LNCaP clone FGC (cell line): ENCODE measurements at regions not wholly inside any gene's neighbourhood (a gene's known extent, or its start where the extent isn't known, plus 50 kb on each side); places are given as distances from the start of the nearest gene placed in this dataset.

Experiments used
- DNase-seq: peaks from one replicate; pipeline ENCODE4 v3.0.0-alpha.2; 2011; ENCODE audit warnings: low read depth
- H3K4me3 ChIP-seq: 2 replicates; pipeline ENCODE4 v1.5.1; 2011; ENCODE audit warnings: mild to moderate bottlenecking, low read depth, low read length, control low read depth
- TF ChIP-seq, protein P1 (sequence below): IDR thresholded peaks from 2 replicates; pipeline ENCODE4 v1.5.1; 2012; ENCODE audit warnings: mild to moderate bottlenecking; ENCODE audit not compliant: control insufficient read depth, insufficient read depth; ENCODE audit errors: extremely low read depth

DNA sequence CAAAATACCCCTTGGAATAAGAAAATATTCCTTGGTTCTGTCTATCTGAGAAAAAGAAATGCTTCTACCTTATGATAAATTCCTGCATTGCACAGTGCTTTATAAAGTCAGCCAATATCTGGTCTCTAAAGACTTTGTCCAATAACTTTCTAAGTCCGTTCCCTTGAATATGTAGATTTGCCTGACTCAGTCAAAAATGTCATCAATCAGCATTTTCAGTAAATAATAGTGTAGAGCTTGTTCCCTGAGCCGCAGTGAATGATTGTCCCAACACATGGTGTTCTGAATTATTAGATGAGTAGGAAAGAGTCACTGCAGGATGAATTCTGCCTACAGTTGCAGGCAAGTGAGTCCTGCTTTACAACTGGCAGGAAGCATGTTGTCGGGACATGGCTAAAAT lies 316.8 kb upstream of the RBMS1 start:
- no peak overlapping the region for H3K4me3 ChIP-seq
- DNase-seq: no peak
- TF ChIP-seq, protein P1, sequence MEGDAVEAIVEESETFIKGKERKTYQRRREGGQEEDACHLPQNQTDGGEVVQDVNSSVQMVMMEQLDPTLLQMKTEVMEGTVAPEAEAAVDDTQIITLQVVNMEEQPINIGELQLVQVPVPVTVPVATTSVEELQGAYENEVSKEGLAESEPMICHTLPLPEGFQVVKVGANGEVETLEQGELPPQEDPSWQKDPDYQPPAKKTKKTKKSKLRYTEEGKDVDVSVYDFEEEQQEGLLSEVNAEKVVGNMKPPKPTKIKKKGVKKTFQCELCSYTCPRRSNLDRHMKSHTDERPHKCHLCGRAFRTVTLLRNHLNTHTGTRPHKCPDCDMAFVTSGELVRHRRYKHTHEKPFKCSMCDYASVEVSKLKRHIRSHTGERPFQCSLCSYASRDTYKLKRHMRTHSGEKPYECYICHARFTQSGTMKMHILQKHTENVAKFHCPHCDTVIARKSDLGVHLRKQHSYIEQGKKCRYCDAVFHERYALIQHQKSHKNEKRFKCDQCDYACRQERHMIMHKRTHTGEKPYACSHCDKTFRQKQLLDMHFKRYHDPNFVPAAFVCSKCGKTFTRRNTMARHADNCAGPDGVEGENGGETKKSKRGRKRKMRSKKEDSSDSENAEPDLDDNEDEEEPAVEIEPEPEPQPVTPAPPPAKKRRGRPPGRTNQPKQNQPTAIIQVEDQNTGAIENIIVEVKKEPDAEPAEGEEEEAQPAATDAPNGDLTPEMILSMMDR: no peak

DNA sequence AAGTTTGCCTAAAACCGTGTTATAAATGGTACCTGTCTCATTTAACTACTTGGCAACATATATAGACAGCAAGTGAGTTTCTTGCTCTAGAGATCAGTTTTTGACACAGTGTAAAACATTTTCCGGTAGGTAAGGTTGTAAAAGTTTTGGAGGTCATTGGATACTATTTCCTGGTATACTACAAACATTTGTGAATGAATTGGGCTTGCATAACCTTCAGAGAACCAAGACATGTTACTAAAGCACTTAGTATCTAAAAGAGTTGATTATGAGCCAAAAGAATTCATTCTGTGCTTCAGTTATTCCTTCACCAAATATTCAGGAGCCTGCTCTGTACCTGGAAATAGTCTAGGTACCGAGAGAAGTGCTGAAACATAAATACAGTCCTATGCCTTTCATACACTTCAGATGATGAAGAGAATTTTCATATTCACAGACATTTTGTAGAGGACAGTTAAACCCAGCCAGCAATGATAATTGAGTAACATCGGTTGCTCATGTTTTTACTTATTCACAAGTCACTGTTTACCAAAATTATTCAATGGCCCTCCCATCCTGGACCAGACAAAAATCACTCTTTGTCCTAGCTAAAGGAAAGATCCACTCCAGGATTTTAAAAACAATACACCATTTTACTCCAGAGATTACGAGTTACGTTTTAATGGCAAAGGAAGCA lies 319.4 kb upstream of the RBMS1 start:
- no peak for DNase-seq
- no peak overlapping the region for H3K4me3 ChIP-seq
- TF ChIP-seq, protein P1: no peak

DNA sequence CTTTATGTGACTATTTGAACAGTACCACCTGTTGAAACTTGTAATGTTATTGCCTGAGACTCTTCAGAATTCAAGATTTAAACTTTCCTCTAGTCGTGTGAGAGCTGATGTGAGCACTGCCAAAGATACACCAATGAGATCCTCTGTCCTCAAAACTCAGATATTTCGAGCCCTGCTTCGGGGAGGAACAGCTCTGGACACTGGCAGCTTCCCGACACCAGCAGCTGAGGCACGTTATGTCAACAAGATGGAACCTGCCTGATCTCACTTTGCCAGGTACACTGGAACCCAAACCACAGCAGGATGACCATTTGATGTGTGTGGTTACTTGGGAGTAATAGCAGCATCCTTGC lies 319.9 kb upstream of the RBMS1 start:
- no peak for DNase-seq

DNA sequence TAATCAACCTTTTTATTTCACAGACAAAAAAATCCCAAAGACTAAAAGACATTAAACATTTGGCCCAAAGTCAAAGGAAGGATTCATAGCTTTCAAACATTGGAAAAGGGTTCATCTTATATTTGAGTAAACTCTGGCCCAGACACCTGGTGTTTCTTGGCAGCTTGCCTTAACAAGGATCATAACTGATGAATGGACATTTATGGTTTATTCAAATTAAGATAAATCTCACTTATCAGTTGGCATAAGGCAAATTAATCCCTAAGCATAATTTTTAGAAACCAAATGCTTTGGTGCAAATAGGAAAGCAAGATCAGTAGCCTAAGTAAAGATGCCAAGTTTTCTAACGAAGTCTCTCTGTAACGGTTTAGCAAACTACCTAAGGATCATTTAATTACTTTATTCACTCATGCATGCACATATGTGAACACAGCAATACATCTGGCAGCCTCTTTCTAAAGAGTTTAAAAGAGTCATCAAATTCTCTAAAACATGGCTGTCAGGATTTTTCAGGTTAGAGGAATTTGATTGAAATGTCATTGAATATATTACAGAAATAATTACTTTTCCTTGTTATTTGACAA lies 323.4 kb upstream of the RBMS1 start:
- TF ChIP-seq, protein P1: no peak
- DNase-seq: no peak
- H3K4me3 ChIP-seq: no peak overlapping the region

More for the DNA sequence above, 319.9 kb upstream of the RBMS1 start:
- TF ChIP-seq, protein P1: no peak
- H3K4me3 ChIP-seq: no peak overlapping the region

DNA sequence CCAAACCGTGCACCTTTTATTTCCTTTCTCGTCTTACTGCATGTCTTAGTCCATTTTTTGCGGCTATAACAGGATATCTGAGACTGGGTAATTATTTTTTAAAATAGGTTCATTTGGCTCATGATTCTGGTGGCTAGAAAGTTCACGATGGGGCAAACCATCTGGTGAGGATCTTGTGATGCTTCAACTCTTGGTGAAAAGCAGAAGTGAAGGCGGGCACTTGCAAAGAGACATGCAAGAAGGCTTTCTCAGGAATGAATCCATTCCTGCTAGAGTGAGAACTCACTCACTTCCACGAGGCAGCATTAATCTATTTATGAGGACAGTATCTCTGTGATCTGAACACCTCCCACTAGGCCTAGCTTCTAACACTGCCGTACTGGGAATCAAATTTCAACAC lies 327.1 kb upstream of the RBMS1 start:
- no peak overlapping the region for H3K4me3 ChIP-seq

DNA sequence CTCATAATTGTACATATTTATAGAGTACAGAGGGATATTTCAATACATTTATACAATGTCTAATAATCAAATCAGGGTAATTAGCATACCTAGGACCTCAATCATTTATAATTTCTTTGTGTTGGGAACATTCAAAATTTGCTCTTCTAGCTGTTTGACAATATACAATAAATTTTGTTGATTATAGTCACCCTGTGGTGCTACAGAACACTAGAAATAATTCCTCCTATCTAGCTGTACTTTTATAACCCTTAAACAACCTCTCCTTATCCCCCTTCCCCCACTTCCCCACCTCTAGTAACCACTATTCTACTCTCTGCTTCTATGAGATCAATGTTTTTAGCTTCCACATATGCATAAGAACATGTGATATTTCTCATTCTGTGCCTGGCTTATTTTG lies 328.4 kb upstream of the RBMS1 start:
- H3K4me3 ChIP-seq: no peak overlapping the region
- TF ChIP-seq, protein P1: no peak
- DNase-seq: no peak

More for the DNA sequence above, 327.1 kb upstream of the RBMS1 start:
- no peak for DNase-seq
- TF ChIP-seq, protein P1: no peak

DNA sequence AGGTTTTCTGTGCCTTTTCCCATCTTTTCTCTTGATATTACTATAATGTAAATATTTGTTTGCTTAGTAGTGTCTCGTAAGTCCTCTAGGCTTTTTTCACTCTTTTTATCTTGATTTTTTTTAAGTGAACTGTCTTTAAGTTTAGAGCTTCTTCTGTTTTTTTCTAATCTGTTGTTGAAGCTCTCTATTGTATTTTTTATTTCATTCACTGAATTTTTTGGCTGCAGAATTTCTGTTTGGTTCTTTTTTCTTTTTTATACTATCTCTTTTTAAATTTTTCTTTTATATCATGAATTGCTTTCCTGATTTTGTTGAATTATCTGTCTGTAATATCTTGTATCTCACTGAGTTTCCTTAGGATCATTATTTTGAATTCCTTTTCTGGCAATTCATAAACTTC lies 331.8 kb upstream of the RBMS1 start:
- H3K4me3 ChIP-seq: no peak overlapping the region
- TF ChIP-seq, protein P1: no peak
- no peak for DNase-seq
